MCF 10A (cell line): ENCODE measurements at regions not wholly inside any gene's neighbourhood (a gene's known extent, or its start where the extent isn't known, plus 50 kb on each side); places are given as distances from the start of the nearest gene placed in this dataset.

Experiments
- BruUV-seq: library from RNA; stranded (reverse); fragments of 400-500 nt; replicated peaks from 2 replicates; lab custom pipeline; 2021; lab: Mats Ljungman, UMichigan
- CTCF ChIA-PET: fragments of 300-600 bp; sonication (Branson Sonifier 250); formaldehyde crosslinking; extraction: SDS; loops from one replicate; lab custom pipeline; 2021; ENCODE audit warnings: antibody characterized with exemption, inconsistent platforms; lab: Yijun Ruan, JAX
- POLR2A ChIA-PET: fragments of 300-600, 350-650 bp; sonication (Branson Sonifier 250); formaldehyde crosslinking; extraction: SDS; loops from one replicate; lab custom pipeline; 2020; ENCODE audit warnings: antibody characterized with exemption, inconsistent platforms; lab: Yijun Ruan, JAX
- DNase-seq: peaks from one replicate; pipeline ENCODE4 v3.0.0-alpha.2; 2018; ENCODE audit not compliant: unreplicated experiment
- H3K27ac Mint-ChIP-seq: one replicate; pipeline ENCODE4 v1.8.0; 2022; ENCODE audit warnings: mild to moderate bottlenecking, low read depth, mixed read lengths; ENCODE audit not compliant: unreplicated experiment
- H3K27me3 Mint-ChIP-seq: one replicate; pipeline ENCODE4 v1.8.0; 2022; ENCODE audit warnings: mixed read lengths; ENCODE audit not compliant: insufficient read depth, unreplicated experiment
- H3K36me3 Mint-ChIP-seq: one replicate; pipeline ENCODE4 v1.8.0; 2022; ENCODE audit warnings: mild to moderate bottlenecking, moderate library complexity, mixed read lengths; ENCODE audit not compliant: insufficient read depth, unreplicated experiment
- H3K4me1 Mint-ChIP-seq: one replicate; pipeline ENCODE4 v1.8.0; 2022; ENCODE audit warnings: mixed read lengths; ENCODE audit not compliant: insufficient read depth, unreplicated experiment
- H3K4me3 Mint-ChIP-seq: one replicate; pipeline ENCODE4 v1.8.0; 2022; ENCODE audit warnings: mild to moderate bottlenecking, moderate library complexity, mixed read lengths; ENCODE audit not compliant: unreplicated experiment
- H3K9me3 Mint-ChIP-seq: one replicate; pipeline ENCODE4 v1.8.0; 2022; ENCODE audit warnings: mixed read lengths; ENCODE audit not compliant: unreplicated experiment
- CTCF ChIP-seq: fragments of 200-600 bp; IDR thresholded peaks from one replicate; pipeline ENCODE4 v1.8.0; 2022; ENCODE audit warnings: antibody characterized with exemption, mild to moderate bottlenecking; ENCODE audit not compliant: unreplicated experiment
- intact Hi-C: fragments of 100-400 bp; cut with micrococcal nuclease; formaldehyde crosslinking; loops from 2 replicates; pipeline ENCODE4 v1.14.1; 2022

- peaks cover 6% of the 10 kb centered on the region for H3K4me1 Mint-ChIP-seq
- no peak for DNase-seq
- no peak overlapping the region for H3K4me3 Mint-ChIP-seq
- no peak overlapping the region for H3K27ac Mint-ChIP-seq
- CTCF ChIA-PET = no interaction called here
- BruUV-seq = no TSS peak
- no peak for TF ChIP-seq CTCF
- POLR2A ChIA-PET = no interaction called here
- no peaks in the 10 kb centered on the region for H3K36me3 Mint-ChIP-seq
- intact Hi-C loops = no loop called here
- H3K27me3 Mint-ChIP-seq = no peaks in the 10 kb centered on the region
- no peaks in the 10 kb centered on the region for H3K9me3 Mint-ChIP-seq
Observed at GRCh38 chr5:133899506-133899905, 68.9 kb downstream of the C5orf15 start.

- no TSS peak for BruUV-seq
- no peaks in the 10 kb centered on the region for H3K27me3 Mint-ChIP-seq
- peaks cover 6% of the 10 kb centered on the region for H3K4me1 Mint-ChIP-seq
- POLR2A ChIA-PET = no interaction called here
- CTCF ChIA-PET = interaction anchor here (0.7 to 0.8 kb wide), 3 partner anchors 330 to 598 kb away, joined by 3 to 4 read pairs (median 3); no protein-coding TSS in a partner anchor
- intact Hi-C loops = no loop called here
- no peak overlapping the region for H3K27ac Mint-ChIP-seq
- no peak for TF ChIP-seq CTCF
- no peaks in the 10 kb centered on the region for H3K9me3 Mint-ChIP-seq
- no peaks in the 10 kb centered on the region for H3K36me3 Mint-ChIP-seq
- no peak overlapping the region for H3K4me3 Mint-ChIP-seq
- DNase-seq = no peak
Observed at GRCh38 chr5:133898440-133898839, 70.0 kb downstream of the C5orf15 start.

- no peaks in the 10 kb centered on the region for H3K36me3 Mint-ChIP-seq
- H3K9me3 Mint-ChIP-seq = no peaks in the 10 kb centered on the region
- H3K4me1 Mint-ChIP-seq = peaks cover 6% of the 10 kb centered on the region
- BruUV-seq = no TSS peak
- no peaks in the 10 kb centered on the region for H3K27me3 Mint-ChIP-seq
- H3K4me3 Mint-ChIP-seq = no peak overlapping the region
- no peak overlapping the region for H3K27ac Mint-ChIP-seq
- POLR2A ChIA-PET = interaction anchor here (0.7 kb wide), 1 partner anchor 327 kb away, joined by 3 read pairs; no protein-coding TSS in a partner anchor
- CTCF ChIA-PET = interaction anchor here (0.7 to 1.3 kb wide), 3 partner anchors 11 to 329 kb away, joined by 3 to 4 read pairs (median 3); no protein-coding TSS in a partner anchor
- intact Hi-C loops = no loop called here
- no peak for TF ChIP-seq CTCF
- no peak for DNase-seq
Observed at GRCh38 chr5:133897431-133897830, 71.0 kb downstream of the C5orf15 start.

- ChIA-PET POLR2A (no interaction called here), CTCF (interaction anchor here (1.0 to 1.3 kb wide), 3 partner anchors 11 to 145 kb away, joined by 3 to 4 read pairs (median 3); no protein-coding TSS in a partner anchor)
- TF ChIP-seq CTCF = no peak
- Mint-ChIP-seq H3K36me3 (no peaks in the 10 kb centered on the region), H3K27me3 (no peaks in the 10 kb centered on the region), H3K27ac (no peak overlapping the region), H3K4me3 (no peak overlapping the region), H3K4me1 (peaks cover 6% of the 10 kb centered on the region), H3K9me3 (no peaks in the 10 kb centered on the region)
- BruUV-seq = no TSS peak
- DNase-seq = no peak
- intact Hi-C loops = no loop called here
Observed at GRCh38 chr5:133896873-133897272, 71.6 kb downstream of the C5orf15 start.
